ENCODE measurements at regions not wholly inside any gene's neighbourhood (a gene's known extent, or its start where the extent isn't known, plus 50 kb on each side); places are given as distances from the start of the nearest gene placed in this dataset.

DNA sequence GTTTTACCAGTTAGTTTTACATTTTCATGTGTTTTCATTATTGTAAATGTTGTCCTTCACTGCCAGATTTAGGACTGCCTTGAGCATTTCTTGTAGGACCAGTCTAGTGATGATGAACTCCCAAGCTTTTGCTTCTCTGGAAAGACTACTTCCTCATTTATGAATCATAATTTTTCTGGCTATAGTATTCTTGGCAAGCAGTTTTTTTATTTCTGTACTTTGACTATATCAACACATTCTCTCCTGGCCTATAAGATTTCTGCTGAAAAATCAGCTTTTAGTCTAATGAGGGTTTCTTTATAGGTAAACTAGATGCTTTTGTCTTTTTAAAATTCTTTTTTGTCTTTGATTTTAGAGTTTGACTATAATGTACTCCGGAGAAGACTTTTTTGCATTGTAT lies 256.8 kb upstream of the GRAMD2B start:
- POLR2A ChIA-PET = no interaction called here
- Mint-ChIP-seq H3K36me3 (ENCODE audit: low read depth) (no peaks in the 10 kb centered on the region), H3K9me3 (peaks cover 25% of the 10 kb centered on the region), H3K4me3 (no peak overlapping the region), H3K4me1 (no peaks in the 10 kb centered on the region), H3K27ac (no peak overlapping the region), H3K27me3 (no peaks in the 10 kb centered on the region)
- no peak for DNase-seq
- TF ChIP-seq, protein P1, sequence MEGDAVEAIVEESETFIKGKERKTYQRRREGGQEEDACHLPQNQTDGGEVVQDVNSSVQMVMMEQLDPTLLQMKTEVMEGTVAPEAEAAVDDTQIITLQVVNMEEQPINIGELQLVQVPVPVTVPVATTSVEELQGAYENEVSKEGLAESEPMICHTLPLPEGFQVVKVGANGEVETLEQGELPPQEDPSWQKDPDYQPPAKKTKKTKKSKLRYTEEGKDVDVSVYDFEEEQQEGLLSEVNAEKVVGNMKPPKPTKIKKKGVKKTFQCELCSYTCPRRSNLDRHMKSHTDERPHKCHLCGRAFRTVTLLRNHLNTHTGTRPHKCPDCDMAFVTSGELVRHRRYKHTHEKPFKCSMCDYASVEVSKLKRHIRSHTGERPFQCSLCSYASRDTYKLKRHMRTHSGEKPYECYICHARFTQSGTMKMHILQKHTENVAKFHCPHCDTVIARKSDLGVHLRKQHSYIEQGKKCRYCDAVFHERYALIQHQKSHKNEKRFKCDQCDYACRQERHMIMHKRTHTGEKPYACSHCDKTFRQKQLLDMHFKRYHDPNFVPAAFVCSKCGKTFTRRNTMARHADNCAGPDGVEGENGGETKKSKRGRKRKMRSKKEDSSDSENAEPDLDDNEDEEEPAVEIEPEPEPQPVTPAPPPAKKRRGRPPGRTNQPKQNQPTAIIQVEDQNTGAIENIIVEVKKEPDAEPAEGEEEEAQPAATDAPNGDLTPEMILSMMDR (IDR thresholded peaks at IDR 0.05) = no peak
- ATAC-seq (ENCODE audit: low read depth) = no peak
- intact Hi-C loops (cut with micrococcal nuclease) = no loop called here
- CTCF ChIA-PET = no interaction called here

DNA sequence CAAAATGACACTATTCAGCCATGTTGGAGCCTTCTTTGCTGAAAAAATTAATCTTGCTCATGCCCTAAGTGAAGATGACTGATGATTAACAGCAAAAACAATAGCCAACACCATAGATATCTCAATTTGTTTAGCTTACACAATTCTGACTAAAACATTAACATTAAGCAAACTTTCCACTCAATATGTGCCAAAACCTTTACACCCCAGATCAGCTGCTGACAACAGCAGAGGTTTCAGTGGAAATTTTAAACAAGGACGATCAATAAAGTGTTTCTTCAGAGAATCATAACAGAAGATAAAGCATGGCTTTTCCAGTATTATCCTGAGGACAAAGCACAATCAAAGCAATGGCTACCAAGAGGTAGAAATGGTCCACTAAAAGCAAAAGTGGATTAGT lies 254.4 kb upstream of the GRAMD2B start:
- Mint-ChIP-seq H3K36me3 (ENCODE audit: low read depth) (no peaks in the 10 kb centered on the region), H3K9me3 (peaks cover 25% of the 10 kb centered on the region)
- CTCF ChIA-PET = no interaction called here

DNA sequence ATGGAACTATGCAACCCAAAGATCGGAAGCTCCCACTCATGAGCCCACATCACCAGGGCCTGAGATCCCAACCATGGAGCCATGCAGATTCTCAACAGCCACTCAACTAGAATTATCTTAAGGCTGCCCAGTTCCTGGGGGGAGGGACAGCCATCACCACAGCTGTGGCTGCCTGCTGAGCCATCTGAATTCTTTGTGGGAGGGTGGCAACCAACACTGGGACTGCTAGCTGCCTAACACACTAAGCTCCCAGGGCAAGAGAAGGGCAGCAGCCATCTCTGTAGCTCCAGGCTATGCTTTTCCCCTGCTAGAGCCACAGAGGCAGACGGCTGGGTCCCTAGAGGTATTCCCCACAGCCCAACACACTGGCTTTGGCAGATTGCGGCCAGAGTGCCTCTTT lies 251.3 kb upstream of the GRAMD2B start:
- intact Hi-C loops (cut with micrococcal nuclease) = no loop called here
- no peak overlapping the region for H3K4me3 Mint-ChIP-seq
- H3K9me3 Mint-ChIP-seq = peaks cover 16% of the 10 kb centered on the region
- TF ChIP-seq, protein P1 (IDR thresholded peaks at IDR 0.05) = no peak
- no peaks in the 10 kb centered on the region for H3K36me3 Mint-ChIP-seq (ENCODE audit: low read depth)
- H3K4me1 Mint-ChIP-seq = no peaks in the 10 kb centered on the region
- peaks cover 3% of the 10 kb centered on the region for H3K27me3 Mint-ChIP-seq
- CTCF ChIA-PET = no interaction called here
- POLR2A ChIA-PET = no interaction called here
- no peak for DNase-seq
- ATAC-seq (ENCODE audit: low read depth) = no peak
- H3K27ac Mint-ChIP-seq = no peak overlapping the region

More for the DNA sequence above, 254.4 kb upstream of the GRAMD2B start:
- TF ChIP-seq, protein P1 (IDR thresholded peaks at IDR 0.05) = no peak
- H3K27ac Mint-ChIP-seq = no peak overlapping the region
- no peaks in the 10 kb centered on the region for H3K4me1 Mint-ChIP-seq
- H3K4me3 Mint-ChIP-seq = no peak overlapping the region
- intact Hi-C loops (cut with micrococcal nuclease) = no loop called here
- H3K27me3 Mint-ChIP-seq = peaks cover 3% of the 10 kb centered on the region
- DNase-seq = no peak
- POLR2A ChIA-PET = no interaction called here
- ATAC-seq (ENCODE audit: low read depth) = no peak

DNA sequence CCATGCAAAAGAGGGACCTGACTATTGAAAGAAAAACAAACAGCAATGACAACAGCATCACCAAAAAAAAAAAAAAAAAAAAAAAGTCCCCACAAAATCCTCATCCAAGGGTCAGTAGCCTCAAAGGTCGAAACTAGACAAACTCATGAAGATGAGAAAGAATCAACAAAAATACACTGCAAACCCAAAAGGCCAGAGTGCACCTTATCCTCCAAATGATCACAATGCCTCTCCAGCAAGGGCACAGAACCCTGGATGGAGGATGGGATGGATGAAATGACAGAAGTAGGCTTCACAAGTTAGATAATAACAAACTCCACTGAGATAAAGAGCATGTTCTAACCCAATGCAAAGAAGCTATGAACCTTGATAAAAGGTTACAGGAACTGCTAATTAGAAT lies 250.4 kb upstream of the GRAMD2B start:
- H3K9me3 Mint-ChIP-seq = peaks cover 9% of the 10 kb centered on the region
- ATAC-seq (ENCODE audit: low read depth) (no peak), DNase-seq (no peak)
- H3K4me1 Mint-ChIP-seq = no peaks in the 10 kb centered on the region
- no peak overlapping the region for H3K4me3 Mint-ChIP-seq
- H3K27ac Mint-ChIP-seq = no peak overlapping the region
- H3K36me3 Mint-ChIP-seq (ENCODE audit: low read depth) = no peaks in the 10 kb centered on the region
- CTCF ChIA-PET = no interaction called here
- POLR2A ChIA-PET = no interaction called here
- intact Hi-C loops (cut with micrococcal nuclease) = no loop called here
- TF ChIP-seq, protein P1 (IDR thresholded peaks at IDR 0.05) = no peak
- peaks cover 3% of the 10 kb centered on the region for H3K27me3 Mint-ChIP-seq

DNA sequence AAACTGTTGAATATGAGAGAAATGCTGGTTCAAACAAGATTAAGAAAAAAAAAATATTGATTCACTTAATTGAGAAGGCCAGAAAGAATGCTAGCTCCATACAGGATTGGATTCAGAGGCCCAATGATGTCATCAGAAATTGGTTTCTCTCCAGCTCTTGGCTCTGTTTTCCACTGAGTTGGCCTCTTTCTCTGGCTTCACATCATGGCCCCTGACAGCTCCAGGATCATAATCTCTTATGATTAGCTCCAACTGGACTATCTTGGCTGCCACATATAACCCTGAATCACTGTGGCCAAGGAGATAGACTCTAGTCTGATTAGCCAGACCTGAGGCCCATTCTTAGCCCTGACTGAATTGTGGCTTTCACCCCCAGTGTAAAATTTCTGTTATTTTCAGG lies 244.7 kb upstream of the GRAMD2B start:
- Mint-ChIP-seq H3K27me3 (no peaks in the 10 kb centered on the region), H3K4me3 (no peak overlapping the region), H3K9me3 (peaks cover 9% of the 10 kb centered on the region), H3K4me1 (no peaks in the 10 kb centered on the region), H3K27ac (no peak overlapping the region), H3K36me3 (ENCODE audit: low read depth) (no peaks in the 10 kb centered on the region)
- POLR2A ChIA-PET = no interaction called here
- TF ChIP-seq, protein P1 (IDR thresholded peaks at IDR 0.05) = no peak
- intact Hi-C loops (cut with micrococcal nuclease) = no loop called here
- ATAC-seq (ENCODE audit: low read depth) = no peak
- CTCF ChIA-PET = no interaction called here
- no peak for DNase-seq
